GM18873 (cell line): ENCODE measurements at regions not wholly inside any gene's neighbourhood (a gene's known extent, or its start where the extent isn't known, plus 50 kb on each side); places are given as distances from the start of the nearest gene placed in this dataset.

ENCODE experiments used
- ATAC-seq: cut with Tn5 transposase; IDR thresholded peaks from one replicate; pipeline ENCODE4 v1.9.1; 2021; ENCODE audit warnings: mild to moderate bottlenecking, moderate library complexity, moderate number of reproducible peaks; ENCODE audit not compliant: unreplicated experiment, low FRiP score

- no peak for ATAC-seq
Measured at GRCh38 chr13:74891610-74892009, 590.4 kb downstream of the TBC1D4 start.

GRCh38 chr13:74889321-74889720 lies 592.6 kb downstream of the TBC1D4 start:
- no peak for ATAC-seq

GRCh38 chr13:74886502-74886901 lies 595.5 kb downstream of the TBC1D4 start:
- ATAC-seq = no peak

GRCh38 chr13:74883834-74884233 lies 598.1 kb downstream of the TBC1D4 start:
- no peak for ATAC-seq

GRCh38 chr13:74871369-74872070 lies 610.4 kb downstream of the TBC1D4 start:
- no peak for ATAC-seq

- ATAC-seq = no peak
Measured at GRCh38 chr13:74870865-74871264, 611.1 kb downstream of the TBC1D4 start.

GRCh38 chr13:74869846-74870245 lies 612.1 kb downstream of the TBC1D4 start:
- ATAC-seq = no peak

GRCh38 chr13:74868049-74868448 lies 613.9 kb downstream of the TBC1D4 start:
- ATAC-seq = no peak

- no peak for ATAC-seq
Measured at GRCh38 chr13:74867460-74867859, 614.5 kb downstream of the TBC1D4 start.

GRCh38 chr13:74866101-74866500 lies 615.9 kb downstream of the TBC1D4 start:
- ATAC-seq = no peak

GRCh38 chr13:74865656-74866055 lies 616.3 kb downstream of the TBC1D4 start:
- no peak for ATAC-seq

GRCh38 chr13:74860789-74861188 lies 621.2 kb downstream of the TBC1D4 start:
- no peak for ATAC-seq

- ATAC-seq = no peak
Measured at GRCh38 chr13:74850893-74851292, 631.1 kb downstream of the TBC1D4 start.

GRCh38 chr13:74847966-74848365 lies 634.0 kb downstream of the TBC1D4 start:
- no peak for ATAC-seq

GRCh38 chr13:74845806-74846205 lies 636.2 kb downstream of the TBC1D4 start:
- ATAC-seq = no peak

GRCh38 chr13:74841651-74842050 lies 640.3 kb downstream of the TBC1D4 start:
- ATAC-seq = no peak

GRCh38 chr13:74841123-74841522 lies 640.8 kb downstream of the TBC1D4 start:
- no peak for ATAC-seq

- no peak for ATAC-seq
Measured at GRCh38 chr13:74839656-74840055, 642.3 kb downstream of the TBC1D4 start.

- ATAC-seq = no peak
Measured at GRCh38 chr13:74838096-74838495, 643.9 kb downstream of the TBC1D4 start.

- no peak for ATAC-seq
Measured at GRCh38 chr13:74836628-74837027, 645.3 kb downstream of the TBC1D4 start.

GRCh38 chr13:74835579-74835978 lies 646.4 kb downstream of the TBC1D4 start:
- no peak for ATAC-seq

GRCh38 chr13:74825938-74826246 lies 656.1 kb downstream of the TBC1D4 start:
- ATAC-seq = no peak
